ENCODE measurements at regions not wholly inside any gene's neighbourhood (a gene's known extent, or its start where the extent isn't known, plus 50 kb on each side); places are given as distances from the start of the nearest gene placed in this dataset.

- CTCF ChIA-PET, result no interaction called here
- no peaks in the 10 kb centered on the region for H3K36me3 ChIP-seq (ENCODE audit: control insufficient read depth, insufficient read depth, low read length)
- POLR2A ChIA-PET, result no interaction called here
- no peaks in the 10 kb centered on the region for H3K9me3 ChIP-seq
- Mint-ChIP-seq H3K4me1 (ENCODE audit: low read depth, unreplicated experiment) (peaks cover 16% of the 10 kb centered on the region), H3K27me3 (ENCODE audit: insufficient read depth, unreplicated experiment) (no peaks in the 10 kb centered on the region), H3K9me3 (ENCODE audit: unreplicated experiment) (no peaks in the 10 kb centered on the region), H3K4me3 (ENCODE audit: unreplicated experiment) (no peak overlapping the region), H3K27ac (ENCODE audit: unreplicated experiment) (no peak overlapping the region), H3K36me3 (ENCODE audit: insufficient read depth, unreplicated experiment) (no peaks in the 10 kb centered on the region)
- no peak overlapping the region for H3K4me3 ChIP-seq (ENCODE audit: low read depth, low read length)
- no peak for DNase-seq
- TF ChIP-seq CTCF (IDR thresholded peaks at IDR 0.05; ENCODE audit: insufficient read depth in 1 of 2, low read depth in 1 of 2, low read length in 1 of 2, severe bottlenecking in 1 of 2, unreplicated experiment in 1 of 2), result no peak
- H3K27me3 ChIP-seq (replicated peaks; ENCODE audit: control insufficient read depth, insufficient read depth, low read length), result no peaks in the 10 kb centered on the region; the same call in 1 of the 2 replicates
- intact Hi-C loops (cut with micrococcal nuclease; ENCODE audit: unreplicated experiment), result loop anchor here (5.0 kb wide), 1 partner anchor 46 kb away; no protein-coding TSS in a partner anchor
- H3K4me1 ChIP-seq, result peaks cover 17% of the 10 kb centered on the region
- BruUV-seq (replicated peaks), result no TSS peak
These were observed 223.1 kb upstream of the ID2 start for GRCh38 chr2:8458503-8459459.

- no peaks in the 10 kb centered on the region for H3K36me3 Mint-ChIP-seq (ENCODE audit: insufficient read depth, unreplicated experiment)
- POLR2A ChIA-PET, result no interaction called here
- BruUV-seq (replicated peaks), result no TSS peak
- H3K4me1 ChIP-seq, result peaks cover 17% of the 10 kb centered on the region
- CTCF ChIA-PET, result no interaction called here
- no peak overlapping the region for H3K4me3 ChIP-seq (ENCODE audit: low read depth, low read length)
- intact Hi-C loops (cut with micrococcal nuclease; ENCODE audit: unreplicated experiment), result loop anchor here (5.0 kb wide), 1 partner anchor 47 kb away; no protein-coding TSS in a partner anchor
- no peaks in the 10 kb centered on the region for H3K36me3 ChIP-seq (ENCODE audit: control insufficient read depth, insufficient read depth, low read length)
- H3K27ac Mint-ChIP-seq (ENCODE audit: unreplicated experiment), result no peak overlapping the region
- no peak for DNase-seq
- H3K27me3 Mint-ChIP-seq (ENCODE audit: insufficient read depth, unreplicated experiment), result no peaks in the 10 kb centered on the region
- no peak overlapping the region for H3K4me3 Mint-ChIP-seq (ENCODE audit: unreplicated experiment)
- no peaks in the 10 kb centered on the region; the same call in 1 of the 2 replicates for H3K27me3 ChIP-seq (replicated peaks; ENCODE audit: control insufficient read depth, insufficient read depth, low read length)
- no peaks in the 10 kb centered on the region for H3K9me3 ChIP-seq
- TF ChIP-seq CTCF (IDR thresholded peaks at IDR 0.05; ENCODE audit: insufficient read depth in 1 of 2, low read depth in 1 of 2, low read length in 1 of 2, severe bottlenecking in 1 of 2, unreplicated experiment in 1 of 2), result no peak
- peaks cover 16% of the 10 kb centered on the region for H3K4me1 Mint-ChIP-seq (ENCODE audit: low read depth, unreplicated experiment)
- H3K9me3 Mint-ChIP-seq (ENCODE audit: unreplicated experiment), result no peaks in the 10 kb centered on the region
These were observed 222.4 kb upstream of the ID2 start for GRCh38 chr2:8459474-8459873.

GRCh38 chr2:8461341-8461740 is 220.5 kb upstream of the ID2 start:
- Mint-ChIP-seq H3K4me1 (ENCODE audit: low read depth, unreplicated experiment) (peaks cover 8% of the 10 kb centered on the region), H3K27me3 (ENCODE audit: insufficient read depth, unreplicated experiment) (no peaks in the 10 kb centered on the region), H3K27ac (ENCODE audit: unreplicated experiment) (no peak overlapping the region), H3K4me3 (ENCODE audit: unreplicated experiment) (no peak overlapping the region), H3K9me3 (ENCODE audit: unreplicated experiment) (no peaks in the 10 kb centered on the region), H3K36me3 (ENCODE audit: insufficient read depth, unreplicated experiment) (no peaks in the 10 kb centered on the region)
- BruUV-seq (replicated peaks), result no TSS peak
- POLR2A ChIA-PET, result no interaction called here
- no peak for TF ChIP-seq CTCF (IDR thresholded peaks at IDR 0.05; ENCODE audit: insufficient read depth in 1 of 2, low read depth in 1 of 2, low read length in 1 of 2, severe bottlenecking in 1 of 2, unreplicated experiment in 1 of 2)
- CTCF ChIA-PET, result no interaction called here
- Histone ChIP-seq H3K4me1 (peaks cover 17% of the 10 kb centered on the region), H3K4me3 (ENCODE audit: low read depth, low read length) (no peak overlapping the region), H3K9me3 (no peaks in the 10 kb centered on the region), H3K27me3 (replicated peaks; ENCODE audit: control insufficient read depth, insufficient read depth, low read length) (no peaks in the 10 kb centered on the region; the same call in 1 of the 2 replicates), H3K36me3 (ENCODE audit: control insufficient read depth, insufficient read depth, low read length) (no peaks in the 10 kb centered on the region)
- no peak for DNase-seq
- intact Hi-C loops (cut with micrococcal nuclease; ENCODE audit: unreplicated experiment), result no loop called here

All from Caco-2 (cell line).